ENCODE measurements at regions not wholly inside any gene's neighbourhood (a gene's known extent, or its start where the extent isn't known, plus 50 kb on each side); places are given as distances from the start of the nearest gene placed in this dataset.

- H3K9me3 ChIP-seq (replicated peaks in 1 of 3) = no peaks in the 10 kb centered on the region
- intact Hi-C loops (cut with DNase I) = no loop called here
- H3K36me3 ChIP-seq (replicated peaks in 1 of 2) = no peaks in the 10 kb centered on the region
- WGBS, 4 donors = 52 to 86% (median 72%) methylated on average over 2 of the region's 2 CpGs
- no peak for DNase-seq
- peaks cover 2% of the 10 kb centered on the region for H3K27me3 ChIP-seq
- H3K4me3 ChIP-seq = no peak overlapping the region
- no peaks in the 10 kb centered on the region for H3K4me1 ChIP-seq (replicated peaks in 1 of 2)
- no peak overlapping the region for H3K27ac ChIP-seq
- TF ChIP-seq POLR2A (IDR thresholded peaks at IDR 0.05) = no peak
- TF ChIP-seq CTCF (IDR thresholded peaks at IDR 0.05) = no peak
Observed at GRCh38 chr1:70542856-70543255, 131.8 kb downstream of the CTH start.

- WGBS, 4 donors = 72 to 98% (median 78%) methylated on average over 1 of the region's 1 CpG
Observed at GRCh38 chr1:70546726-70547125, 135.7 kb downstream of the CTH start.

GRCh38 chr1:70552662-70553566, 141.8 kb downstream of the CTH start:
- Histone ChIP-seq H3K27me3 (peaks cover 17% of the 10 kb centered on the region), H3K4me3 (no peak overlapping the region), H3K36me3 (replicated peaks in 1 of 2) (no peaks in the 10 kb centered on the region), H3K9me3 (replicated peaks in 1 of 3) (no peaks in the 10 kb centered on the region), H3K27ac (no peak overlapping the region), H3K4me1 (replicated peaks in 1 of 2) (peaks cover 0 to 11% of the 10 kb centered on the region in 2 donors)
- TF ChIP-seq POLR2A (IDR thresholded peaks at IDR 0.05) (no peak), CTCF (IDR thresholded peaks at IDR 0.05) (no peak)
- intact Hi-C loops (cut with DNase I) = no loop called here
- no peak for DNase-seq
- 19 to 26% (median 22%) methylated on average over 2 of the region's 2 CpGs for WGBS, 4 donors

More at GRCh38 chr1:70546726-70547125, 135.7 kb downstream of the CTH start:
- Histone ChIP-seq H3K27me3 (peaks cover 20% of the 10 kb centered on the region), H3K4me1 (replicated peaks in 1 of 2) (no peaks in the 10 kb centered on the region), H3K27ac (no peak overlapping the region), H3K36me3 (replicated peaks in 1 of 2) (no peaks in the 10 kb centered on the region), H3K9me3 (replicated peaks in 1 of 3) (no peaks in the 10 kb centered on the region), H3K4me3 (no peak overlapping the region)
- DNase-seq = no peak
- intact Hi-C loops (cut with DNase I) = no loop called here
- TF ChIP-seq CTCF (IDR thresholded peaks at IDR 0.05) (no peak), POLR2A (IDR thresholded peaks at IDR 0.05) (no peak)

- Histone ChIP-seq H3K27ac (no peak overlapping the region), H3K27me3 (peaks cover 10% of the 10 kb centered on the region)
- WGBS, 4 donors = 24 to 45% (median 33%) methylated on average over 1 of the region's 1 CpG
Observed at GRCh38 chr1:70553567-70553956, 142.5 kb downstream of the CTH start.

More at GRCh38 chr1:70553567-70553956, 142.5 kb downstream of the CTH start:
- DNase-seq = no peak
- H3K9me3 ChIP-seq (replicated peaks in 1 of 3) = no peaks in the 10 kb centered on the region
- intact Hi-C loops (cut with DNase I) = no loop called here
- H3K4me1 ChIP-seq (replicated peaks in 1 of 2) = peaks cover 0 to 11% of the 10 kb centered on the region in 2 donors
- no peak overlapping the region for H3K4me3 ChIP-seq
- TF ChIP-seq POLR2A (IDR thresholded peaks at IDR 0.05) = no peak
- TF ChIP-seq CTCF (IDR thresholded peaks at IDR 0.05) = no peak
- no peaks in the 10 kb centered on the region for H3K36me3 ChIP-seq (replicated peaks in 1 of 2)

Measured in adrenal gland (tissue), 9 donors.